NCI-H128 (cell line): ENCODE measurements at regions not wholly inside any gene's neighbourhood (a gene's known extent, or its start where the extent isn't known, plus 50 kb on each side); places are given as distances from the start of the nearest gene placed in this dataset.
"Not testable (repeated sequence)": the region's sequence is repeated elsewhere in the genome, so short reads cannot be mapped to it uniquely, and the experiment has no call there.

Experiments used
- DNase-seq: peaks from one replicate; lab custom pipeline; 2025; ENCODE audit not compliant: unreplicated experiment; lab: John Stamatoyannopoulos, UW

GRCh38 chr10:123221418-123221817, 67.2 kb downstream of the BUB3 start:
- DNase-seq, result no peak

GRCh38 chr10:123222832-123223231, 68.6 kb downstream of the BUB3 start:
- DNase-seq, result no peak

GRCh38 chr10:123227706-123228105, 73.5 kb downstream of the BUB3 start:
- DNase-seq, result no peak

GRCh38 chr10:123229927-123230630, 75.9 kb downstream of the BUB3 start:
- DNase-seq, result no peak

- not testable (repeated sequence) for DNase-seq
Measured at GRCh38 chr10:123232879-123233278, 78.7 kb downstream of the BUB3 start.

GRCh38 chr10:123235014-123235413, 80.8 kb downstream of the BUB3 start:
- not testable (repeated sequence) for DNase-seq

- no peak for DNase-seq
Measured at GRCh38 chr10:123236126-123236525, 81.9 kb downstream of the BUB3 start.

GRCh38 chr10:123240250-123240649, 86.0 kb downstream of the BUB3 start:
- no peak for DNase-seq

- DNase-seq, result no peak
Measured at GRCh38 chr10:123240776-123241175, 86.6 kb downstream of the BUB3 start.

- DNase-seq, result no peak
Measured at GRCh38 chr10:123241391-123242141, 87.4 kb downstream of the BUB3 start.

- DNase-seq, result no peak
Measured at GRCh38 chr10:123244747-123245146, 90.5 kb downstream of the BUB3 start.

GRCh38 chr10:123245264-123245663, 91.1 kb downstream of the BUB3 start:
- DNase-seq, result no peak

- DNase-seq, result no peak
Measured at GRCh38 chr10:123249894-123250293, 95.7 kb downstream of the BUB3 start.

- DNase-seq, result no peak
Measured at GRCh38 chr10:123250640-123251039, 96.4 kb downstream of the BUB3 start.

GRCh38 chr10:123252779-123253178, 98.6 kb downstream of the BUB3 start:
- DNase-seq, result no peak

GRCh38 chr10:123254343-123254742, 100.1 kb downstream of the BUB3 start:
- not testable (repeated sequence) for DNase-seq

- no peak for DNase-seq
Measured at GRCh38 chr10:123257904-123258456, 103.8 kb downstream of the BUB3 start.

- no peak for DNase-seq
Measured at GRCh38 chr10:123259081-123259480, 104.9 kb downstream of the BUB3 start.

GRCh38 chr10:123259791-123260190, 105.6 kb downstream of the BUB3 start:
- no peak for DNase-seq

- no peak for DNase-seq
Measured at GRCh38 chr10:123262456-123262855, 108.3 kb downstream of the BUB3 start.

- no peak for DNase-seq
Measured at GRCh38 chr10:123266971-123267370, 112.8 kb downstream of the BUB3 start.

- DNase-seq, result no peak
Measured at GRCh38 chr10:123269017-123269552, 114.9 kb downstream of the BUB3 start.
